ENCODE measurements at regions not wholly inside any gene's neighbourhood (a gene's known extent, or its start where the extent isn't known, plus 50 kb on each side); places are given as distances from the start of the nearest gene placed in this dataset.

DNA sequence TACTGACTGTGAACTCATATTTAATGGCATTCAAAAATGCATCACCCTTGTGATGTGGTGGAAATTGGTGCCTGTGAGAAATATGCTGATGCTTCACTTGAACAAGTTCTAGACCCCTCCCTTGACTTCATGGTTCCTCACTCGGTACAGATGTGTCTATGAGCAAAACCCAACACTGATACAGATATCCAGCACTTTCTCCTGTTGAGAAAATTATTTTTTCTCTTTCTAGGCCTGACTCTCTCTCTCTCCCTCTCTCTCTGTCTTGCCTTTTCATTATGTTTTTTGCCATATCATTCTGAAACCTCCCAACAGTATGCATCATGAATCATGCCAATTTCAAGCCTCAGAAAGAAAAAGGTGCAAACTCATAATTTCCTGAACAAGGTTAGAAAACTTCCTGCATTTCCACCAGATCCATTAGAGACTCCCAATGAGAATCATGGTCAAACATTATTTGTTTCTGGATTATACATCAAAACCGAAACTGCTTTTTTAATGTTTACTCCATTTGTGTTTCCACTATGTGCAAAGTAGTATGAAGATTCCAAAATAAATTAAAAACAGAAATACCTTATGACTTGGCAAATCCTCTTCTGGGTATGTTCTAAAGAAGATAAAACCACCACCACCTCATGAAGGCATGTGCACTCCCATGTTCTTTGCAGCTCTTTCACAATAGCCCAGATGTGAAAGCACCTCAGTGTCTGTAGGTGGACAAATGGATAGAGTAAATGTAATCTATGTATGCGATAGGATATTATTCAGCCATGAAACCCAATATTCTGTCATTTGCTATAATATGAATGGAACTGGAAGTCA, 543.6 kb downstream of the TMEM121 start:
- TF ChIP-seq, protein P1, sequence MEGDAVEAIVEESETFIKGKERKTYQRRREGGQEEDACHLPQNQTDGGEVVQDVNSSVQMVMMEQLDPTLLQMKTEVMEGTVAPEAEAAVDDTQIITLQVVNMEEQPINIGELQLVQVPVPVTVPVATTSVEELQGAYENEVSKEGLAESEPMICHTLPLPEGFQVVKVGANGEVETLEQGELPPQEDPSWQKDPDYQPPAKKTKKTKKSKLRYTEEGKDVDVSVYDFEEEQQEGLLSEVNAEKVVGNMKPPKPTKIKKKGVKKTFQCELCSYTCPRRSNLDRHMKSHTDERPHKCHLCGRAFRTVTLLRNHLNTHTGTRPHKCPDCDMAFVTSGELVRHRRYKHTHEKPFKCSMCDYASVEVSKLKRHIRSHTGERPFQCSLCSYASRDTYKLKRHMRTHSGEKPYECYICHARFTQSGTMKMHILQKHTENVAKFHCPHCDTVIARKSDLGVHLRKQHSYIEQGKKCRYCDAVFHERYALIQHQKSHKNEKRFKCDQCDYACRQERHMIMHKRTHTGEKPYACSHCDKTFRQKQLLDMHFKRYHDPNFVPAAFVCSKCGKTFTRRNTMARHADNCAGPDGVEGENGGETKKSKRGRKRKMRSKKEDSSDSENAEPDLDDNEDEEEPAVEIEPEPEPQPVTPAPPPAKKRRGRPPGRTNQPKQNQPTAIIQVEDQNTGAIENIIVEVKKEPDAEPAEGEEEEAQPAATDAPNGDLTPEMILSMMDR (conservative IDR thresholded peaks at IDR 0.05 in 1 of 2, IDR thresholded peaks at IDR 0.05 in 1 of 2; ENCODE audit: low read depth in 1 of 2, low read length in 2 of 2): no peak
- TF ChIP-seq EZH2 (IDR thresholded peaks at IDR 0.05; ENCODE audit: low read length, missing control alignments): no peak
